ENCODE measurements at regions not wholly inside any gene's neighbourhood (a gene's known extent, or its start where the extent isn't known, plus 50 kb on each side); places are given as distances from the start of the nearest gene placed in this dataset.

GRCh38 chr6:81939766-81940165, 187.3 kb upstream of the TENT5A start:
- peaks cover 4% of the 10 kb centered on the region for H3K4me1 Mint-ChIP-seq
- no peak for TF ChIP-seq EZH2 (IDR thresholded peaks at IDR 0.05)
- Histone ChIP-seq H3K4me1 (peaks cover 14% of the 10 kb centered on the region), H3K79me2 (ENCODE audit: low read depth) (no peaks in the 10 kb centered on the region), H3F3A (ENCODE audit: low read depth) (no peaks in the 10 kb centered on the region), H2AFZ (replicated peaks) (no peak overlapping the region), H3K4me2 (no peak overlapping the region), H3K27ac (no peak overlapping the region), H3K27me3 (no peaks in the 10 kb centered on the region), H3K9ac (no peak overlapping the region), H3K9me3 (ENCODE audit: low read depth) (no peaks in the 10 kb centered on the region), H3K4me3 (no peak overlapping the region), H4K20me1 (ENCODE audit: low read depth) (no peaks in the 10 kb centered on the region), H3K36me3 (no peaks in the 10 kb centered on the region)
- H3K27me3 Mint-ChIP-seq (ENCODE audit: insufficient read depth, low read depth): no peaks in the 10 kb centered on the region
- DNase-seq (ENCODE audit: low spot score): no peak
- no peaks in the 10 kb centered on the region for H3K36me3 Mint-ChIP-seq
- no peaks in the 10 kb centered on the region for H3K9me3 Mint-ChIP-seq
- no peak overlapping the region for H3K27ac Mint-ChIP-seq
- H3K4me3 Mint-ChIP-seq: no peak overlapping the region

- H3K27ac Mint-ChIP-seq: no peak overlapping the region
- DNase-seq (ENCODE audit: low spot score): no peak
- Histone ChIP-seq H3K9me3 (ENCODE audit: low read depth) (no peaks in the 10 kb centered on the region), H3K4me3 (no peak overlapping the region), H3K36me3 (no peaks in the 10 kb centered on the region), H3K4me1 (peaks cover 14% of the 10 kb centered on the region), H3K79me2 (ENCODE audit: low read depth) (no peaks in the 10 kb centered on the region), H4K20me1 (ENCODE audit: low read depth) (no peaks in the 10 kb centered on the region), H3K27me3 (no peaks in the 10 kb centered on the region), H3F3A (ENCODE audit: low read depth) (no peaks in the 10 kb centered on the region), H3K27ac (no peak overlapping the region), H3K4me2 (no peak overlapping the region), H2AFZ (replicated peaks) (no peak overlapping the region), H3K9ac (no peak overlapping the region)
- no peaks in the 10 kb centered on the region for H3K36me3 Mint-ChIP-seq
- no peak for TF ChIP-seq CTCF (IDR thresholded peaks at IDR 0.05)
- no peak overlapping the region for H3K4me3 Mint-ChIP-seq
- H3K27me3 Mint-ChIP-seq (ENCODE audit: insufficient read depth, low read depth): no peaks in the 10 kb centered on the region
- no peaks in the 10 kb centered on the region for H3K9me3 Mint-ChIP-seq
- peaks cover 4% of the 10 kb centered on the region for H3K4me1 Mint-ChIP-seq
Measured at GRCh38 chr6:81938991-81939732, 186.7 kb upstream of the TENT5A start.

- Mint-ChIP-seq H3K27ac (no peak overlapping the region), H3K4me3 (no peak overlapping the region), H3K4me1 (peaks cover 4% of the 10 kb centered on the region), H3K27me3 (ENCODE audit: insufficient read depth, low read depth) (no peaks in the 10 kb centered on the region), H3K9me3 (no peaks in the 10 kb centered on the region), H3K36me3 (no peaks in the 10 kb centered on the region)
- Histone ChIP-seq H3K27ac (no peak overlapping the region), H3K9me3 (ENCODE audit: low read depth) (no peaks in the 10 kb centered on the region), H3F3A (ENCODE audit: low read depth) (no peaks in the 10 kb centered on the region), H3K4me1 (peaks cover 14% of the 10 kb centered on the region), H4K20me1 (ENCODE audit: low read depth) (no peaks in the 10 kb centered on the region), H3K4me3 (no peak overlapping the region), H3K79me2 (ENCODE audit: low read depth) (no peaks in the 10 kb centered on the region), H3K4me2 (no peak overlapping the region), H2AFZ (replicated peaks) (no peak overlapping the region), H3K9ac (no peak overlapping the region), H3K27me3 (no peaks in the 10 kb centered on the region), H3K36me3 (no peaks in the 10 kb centered on the region)
- DNase-seq (ENCODE audit: low spot score): no peak
- TF ChIP-seq EZH2phosphoT487 (IDR thresholded peaks at IDR 0.05) (no peak), CTCF (IDR thresholded peaks at IDR 0.05) (no peak), EZH2 (IDR thresholded peaks at IDR 0.05) (no peak)
Measured at GRCh38 chr6:81938014-81938856, 185.8 kb upstream of the TENT5A start.

Data from neural progenitor cell (in vitro differentiated cells).